ENCODE measurements at regions not wholly inside any gene's neighbourhood (a gene's known extent, or its start where the extent isn't known, plus 50 kb on each side); places are given as distances from the start of the nearest gene placed in this dataset.

DNA sequence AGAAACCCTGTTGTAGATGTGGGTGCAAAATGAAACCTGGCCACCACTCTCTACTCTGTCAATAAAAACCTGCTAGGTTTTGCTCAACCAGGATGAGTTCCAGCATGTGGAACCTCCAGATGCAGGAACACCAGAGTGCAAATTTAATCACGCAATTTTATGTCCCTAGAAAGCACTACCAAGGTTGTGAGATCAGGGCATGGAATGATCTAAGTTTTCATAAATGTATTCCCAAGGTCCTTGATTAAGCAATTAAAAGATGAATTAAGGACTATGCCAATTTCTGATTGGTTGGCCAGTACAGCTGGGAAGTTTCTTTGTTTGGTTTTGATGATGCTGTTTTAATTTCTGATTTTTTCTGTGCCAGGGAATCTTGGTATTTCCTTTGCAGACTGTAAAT, 179.2 kb downstream of the KCNS3 start:
- TF ChIP-seq CTCF (IDR thresholded peaks at IDR 0.05; ENCODE audit: low read depth, low read length): no peak
- H3K4me3 ChIP-seq (ENCODE audit: low read depth, low read length): no peak overlapping the region

GRCh38 chr2:18055290-18055689, 176.8 kb downstream of the KCNS3 start:
- no peak overlapping the region for H3K4me3 ChIP-seq (ENCODE audit: low read depth, low read length)
- no peak for TF ChIP-seq CTCF (IDR thresholded peaks at IDR 0.05; ENCODE audit: low read depth, low read length)

GRCh38 chr2:18050001-18050400, 171.5 kb downstream of the KCNS3 start:
- no peak for TF ChIP-seq CTCF (IDR thresholded peaks at IDR 0.05; ENCODE audit: low read depth, low read length)
- H3K4me3 ChIP-seq (ENCODE audit: low read depth, low read length): no peak overlapping the region

GRCh38 chr2:18049325-18049724, 170.9 kb downstream of the KCNS3 start:
- TF ChIP-seq CTCF (IDR thresholded peaks at IDR 0.05; ENCODE audit: low read depth, low read length): no peak
- no peak overlapping the region for H3K4me3 ChIP-seq (ENCODE audit: low read depth, low read length)

DNA sequence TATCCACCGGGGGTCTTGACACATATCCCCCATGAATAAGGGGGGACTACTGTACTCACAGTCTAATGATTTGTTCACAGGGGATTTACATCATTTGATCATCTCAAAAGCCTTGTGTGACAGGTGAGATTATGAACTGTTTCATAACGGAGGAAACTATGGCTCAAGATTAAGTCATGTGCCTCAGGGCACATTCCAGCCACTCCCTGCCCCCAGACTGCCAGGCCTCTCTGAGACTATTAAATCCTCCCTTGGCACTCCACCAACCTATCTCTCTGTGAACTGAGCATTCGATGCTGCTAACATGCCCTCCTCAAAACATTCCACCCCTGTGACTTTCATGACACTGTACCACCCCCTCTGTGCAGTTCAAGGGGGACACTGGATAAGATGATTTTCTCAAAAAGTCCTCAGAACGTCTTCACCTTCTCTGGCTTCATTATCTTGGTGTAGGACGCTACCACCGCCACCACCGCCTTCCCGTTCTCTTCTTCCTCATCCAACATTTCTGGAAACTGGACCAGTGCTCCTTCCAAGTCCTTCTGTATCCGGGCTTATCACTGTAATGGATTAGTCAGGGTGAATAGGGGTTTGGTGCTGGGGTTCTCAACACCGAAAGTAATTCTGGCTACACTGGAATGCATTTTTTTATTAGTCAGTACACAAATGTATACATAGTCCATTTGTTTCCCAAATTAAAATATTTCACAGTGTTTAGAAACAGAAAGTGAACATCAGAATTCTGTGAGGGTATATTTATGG, 169.6 kb downstream of the KCNS3 start:
- TF ChIP-seq CTCF (IDR thresholded peaks at IDR 0.05; ENCODE audit: low read depth, low read length): no peak
- no peak overlapping the region for H3K4me3 ChIP-seq (ENCODE audit: low read depth, low read length)

DNA sequence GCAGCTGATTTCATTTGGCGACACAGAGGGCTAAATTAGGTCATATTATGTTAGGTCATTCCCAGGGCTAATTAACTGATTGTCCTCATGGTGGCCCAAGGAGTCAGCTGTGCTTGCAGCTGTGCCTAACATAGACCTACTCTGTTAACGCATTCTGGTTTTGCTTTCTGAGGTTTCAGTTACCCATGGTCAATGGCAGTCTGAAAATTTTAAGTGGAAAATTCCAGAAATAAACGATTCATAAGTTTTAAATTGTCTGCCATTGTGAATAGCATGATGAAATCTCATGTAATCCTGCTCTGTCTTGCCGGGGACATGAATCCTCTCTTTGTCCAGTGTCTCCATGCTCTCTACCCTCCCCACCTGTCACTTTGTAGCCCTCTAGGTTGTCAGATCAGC, 168.7 kb downstream of the KCNS3 start:
- TF ChIP-seq CTCF (IDR thresholded peaks at IDR 0.05; ENCODE audit: low read depth, low read length): no peak
- H3K4me3 ChIP-seq (ENCODE audit: low read depth, low read length): no peak overlapping the region

- no peak for TF ChIP-seq CTCF (IDR thresholded peaks at IDR 0.05; ENCODE audit: low read depth, low read length)
Observed at GRCh38 chr2:18046558-18047212, 168.2 kb downstream of the KCNS3 start.

More at GRCh38 chr2:18046558-18047212, 168.2 kb downstream of the KCNS3 start:
- no peak overlapping the region for H3K4me3 ChIP-seq (ENCODE audit: low read depth, low read length)
